ENCODE measurements at regions not wholly inside any gene's neighbourhood (a gene's known extent, or its start where the extent isn't known, plus 50 kb on each side); places are given as distances from the start of the nearest gene placed in this dataset.

DNA sequence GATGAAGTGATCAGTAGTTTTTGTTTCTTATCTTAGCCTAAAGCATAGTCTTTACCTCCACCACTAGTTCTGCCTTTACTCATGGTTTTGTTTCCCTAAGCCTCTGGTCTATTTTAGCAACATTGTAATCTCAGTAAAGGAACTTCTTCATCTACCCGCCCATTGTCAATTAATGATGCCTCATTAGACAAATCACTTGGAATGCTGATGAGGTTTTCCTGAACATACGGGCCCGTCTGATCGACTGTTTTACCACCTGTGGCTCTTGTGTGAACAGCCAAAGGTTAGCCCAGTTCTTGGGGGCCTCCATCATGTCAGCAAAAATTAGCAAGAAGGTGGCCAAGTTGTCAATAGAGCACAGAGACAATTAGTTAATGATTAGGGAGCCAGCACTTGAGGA, 470.1 kb upstream of the ARRDC4 start:
- TF ChIP-seq, protein P1, sequence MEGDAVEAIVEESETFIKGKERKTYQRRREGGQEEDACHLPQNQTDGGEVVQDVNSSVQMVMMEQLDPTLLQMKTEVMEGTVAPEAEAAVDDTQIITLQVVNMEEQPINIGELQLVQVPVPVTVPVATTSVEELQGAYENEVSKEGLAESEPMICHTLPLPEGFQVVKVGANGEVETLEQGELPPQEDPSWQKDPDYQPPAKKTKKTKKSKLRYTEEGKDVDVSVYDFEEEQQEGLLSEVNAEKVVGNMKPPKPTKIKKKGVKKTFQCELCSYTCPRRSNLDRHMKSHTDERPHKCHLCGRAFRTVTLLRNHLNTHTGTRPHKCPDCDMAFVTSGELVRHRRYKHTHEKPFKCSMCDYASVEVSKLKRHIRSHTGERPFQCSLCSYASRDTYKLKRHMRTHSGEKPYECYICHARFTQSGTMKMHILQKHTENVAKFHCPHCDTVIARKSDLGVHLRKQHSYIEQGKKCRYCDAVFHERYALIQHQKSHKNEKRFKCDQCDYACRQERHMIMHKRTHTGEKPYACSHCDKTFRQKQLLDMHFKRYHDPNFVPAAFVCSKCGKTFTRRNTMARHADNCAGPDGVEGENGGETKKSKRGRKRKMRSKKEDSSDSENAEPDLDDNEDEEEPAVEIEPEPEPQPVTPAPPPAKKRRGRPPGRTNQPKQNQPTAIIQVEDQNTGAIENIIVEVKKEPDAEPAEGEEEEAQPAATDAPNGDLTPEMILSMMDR (conservative IDR thresholded peaks at IDR 0.05; ENCODE audit: low read depth, low read length), result no peak
- TF ChIP-seq POLR2A (IDR thresholded peaks at IDR 0.05; ENCODE audit: low read depth, low read length), result no peak
- TF ChIP-seq BHLHE40 (IDR thresholded peaks at IDR 0.05; ENCODE audit: low read depth, low read length), result no peak
- no peak for TF ChIP-seq CHD1 (IDR thresholded peaks at IDR 0.05; ENCODE audit: low read depth, low read length)
- no peak for TF ChIP-seq MAFK (IDR thresholded peaks at IDR 0.05; ENCODE audit: low read depth, low read length)
- no peak for TF ChIP-seq FOS (IDR thresholded peaks at IDR 0.05; ENCODE audit: low read depth, low read length)
- TF ChIP-seq RFX5 (IDR thresholded peaks at IDR 0.05; ENCODE audit: low read depth, low read length), result no peak
- TF ChIP-seq SMC3 (IDR thresholded peaks at IDR 0.05; ENCODE audit: low read depth, low read length), result no peak

All from IMR-90 (cell line).